Colon (tissue), 2 donors: ENCODE measurements at regions not wholly inside any gene's neighbourhood (a gene's known extent, or its start where the extent isn't known, plus 50 kb on each side); places are given as distances from the start of the nearest gene placed in this dataset.
"Not testable (repeated sequence)": the region's sequence is repeated elsewhere in the genome, so short reads cannot be mapped to it uniquely, and the experiment has no call there.

Experiments
- FAIRE-seq: peaks from 2 replicates; lab custom pipeline; 2012; peaks lifted over from hg19 to GRCh38; lab: Jason Lieb, UNC
- donor health status: control.
- donor health status: control.

- FAIRE-seq, result no peak
Measured at GRCh38 chr19:28667348-28667977, 545.5 kb downstream of the UQCRFS1 start.

GRCh38 chr19:28665748-28666147 is 547.2 kb downstream of the UQCRFS1 start:
- FAIRE-seq, result no peak

GRCh38 chr19:28656644-28657043 is 556.3 kb downstream of the UQCRFS1 start:
- no peak for FAIRE-seq

- FAIRE-seq, result no peak
Measured at GRCh38 chr19:28655054-28655453, 557.9 kb downstream of the UQCRFS1 start.

GRCh38 chr19:28652765-28653164 is 560.2 kb downstream of the UQCRFS1 start:
- no peak for FAIRE-seq

GRCh38 chr19:28646629-28647028 is 566.3 kb downstream of the UQCRFS1 start:
- no peak for FAIRE-seq

GRCh38 chr19:28644169-28644775 is 568.7 kb downstream of the UQCRFS1 start:
- FAIRE-seq, result no peak

- no peak for FAIRE-seq
Measured at GRCh38 chr19:28642787-28643683, 569.9 kb downstream of the UQCRFS1 start.

- FAIRE-seq, result no peak
Measured at GRCh38 chr19:28641395-28641794, 571.6 kb downstream of the UQCRFS1 start.

GRCh38 chr19:28640506-28640905 is 572.4 kb downstream of the UQCRFS1 start:
- no peak for FAIRE-seq

GRCh38 chr19:28638445-28638844 is 574.5 kb downstream of the UQCRFS1 start:
- FAIRE-seq, result no peak

- FAIRE-seq, result no peak
Measured at GRCh38 chr19:28636706-28637105, 576.2 kb downstream of the UQCRFS1 start.

GRCh38 chr19:28636016-28636629 is 576.8 kb downstream of the UQCRFS1 start:
- FAIRE-seq, result no peak

GRCh38 chr19:28634837-28635236 is 578.1 kb downstream of the UQCRFS1 start:
- no peak for FAIRE-seq

- FAIRE-seq, result no peak
Measured at GRCh38 chr19:28634019-28634328, 579.0 kb downstream of the UQCRFS1 start.

- no peak for FAIRE-seq
Measured at GRCh38 chr19:28633319-28634018, 579.5 kb downstream of the UQCRFS1 start.

- FAIRE-seq, result no peak
Measured at GRCh38 chr19:28632371-28633080, 580.4 kb downstream of the UQCRFS1 start.

GRCh38 chr19:28631961-28632360 is 581.0 kb downstream of the UQCRFS1 start:
- FAIRE-seq, result no peak

GRCh38 chr19:28627669-28628068 is 585.3 kb downstream of the UQCRFS1 start:
- no peak for FAIRE-seq

- not testable (repeated sequence) for FAIRE-seq
Measured at GRCh38 chr19:28626407-28626806, 586.5 kb downstream of the UQCRFS1 start.

- FAIRE-seq, result no peak
Measured at GRCh38 chr19:28619816-28620429, 593.0 kb downstream of the UQCRFS1 start.
